SK-N-SH (cell line): ENCODE measurements at regions not wholly inside any gene's neighbourhood (a gene's known extent, or its start where the extent isn't known, plus 50 kb on each side); places are given as distances from the start of the nearest gene placed in this dataset.

Experiments used
- CTCF ChIA-PET: fragments of 300-600, 350-600 bp; formaldehyde crosslinking; extraction: SDS; loops from one replicate; lab custom pipeline; 2021; lab: Yijun Ruan, JAX
- POLR2A ChIA-PET: fragments of 350-600 bp; sonication (Branson Sonifier 250); formaldehyde crosslinking; extraction: SDS; loops from one replicate; lab custom pipeline; 2020; ENCODE audit warnings: antibody characterized with exemption, inconsistent platforms; lab: Yijun Ruan, JAX
- DNase-seq: peaks from one replicate; pipeline ENCODE4 v3.0.0; 2012
- H2AFZ ChIP-seq: fragments of 200-600 bp; sonication (generic); 2 replicates; pipeline ENCODE4 v1.8.1; 2016; ENCODE audit warnings: antibody characterized with exemption, mild to moderate bottlenecking, low read depth
- H3F3A ChIP-seq: fragments of 200-600 bp; sonication (generic); replicated peaks from 2 replicates; pipeline ENCODE3; 2016; ENCODE audit warnings: antibody characterized with exemption, mild to moderate bottlenecking; ENCODE audit not compliant: insufficient read depth
- H3K27ac ChIP-seq, 2 experiments: fragments of 200-500 bp in 1 of 2; fragments of 200-600 bp in 1 of 2; sonication (Bioruptor generic) in 1 of 2; sonication (generic), shearing (Covaris generic) in 1 of 2; 2 replicates each; pipeline versions ENCODE4 v1.5.1 to v1.6.1; 2014 to 2016; ENCODE audit warnings: low read depth in 2 of 2, inconsistent platforms in 1 of 2, low read length in 1 of 2, mild to moderate bottlenecking in 1 of 2, mixed read lengths in 1 of 2
- H3K27me3 ChIP-seq: fragments of 200-600 bp; sonication (generic), shearing (Covaris generic); 2 replicates; pipeline ENCODE4 v1.6.1; 2016; ENCODE audit warnings: mixed run types; ENCODE audit not compliant: insufficient read depth
- H3K36me3 ChIP-seq, 2 experiments: fragments of 200-500 bp in 1 of 2; fragments of 200-600 bp in 1 of 2; sonication (Bioruptor generic) in 1 of 2; sonication (generic) in 1 of 2; replicated peaks in 1 of 2; 2 replicates each; pipeline versions ENCODE3 to v1.5.1; 2014 to 2016; ENCODE audit warnings: low read length in 1 of 2, mild to moderate bottlenecking in 1 of 2; ENCODE audit not compliant: insufficient read depth in 2 of 2, control insufficient read depth in 1 of 2
- H3K4me1 ChIP-seq, 2 experiments: fragments of 200-500 bp in 1 of 2; fragments of 200-600 bp in 1 of 2; sonication (Bioruptor generic) in 1 of 2; sonication (generic), shearing (Covaris generic) in 1 of 2; 2 replicates each; pipeline versions ENCODE4 v1.5.1 to v1.6.1; 2014 to 2016; ENCODE audit warnings: low read depth in 1 of 2, low read length in 1 of 2, mixed run types in 1 of 2; ENCODE audit not compliant: insufficient read depth in 2 of 2, control insufficient read depth in 1 of 2
- H3K4me2 ChIP-seq: fragments of 200-600 bp; sonication (generic), shearing (Covaris generic); 2 replicates; pipeline ENCODE4 v1.6.1; 2017; ENCODE audit warnings: mixed run types
- H3K4me3 ChIP-seq, 2 experiments: fragments of 200-500 bp in 1 of 2; fragments of 200-600 bp in 1 of 2; sonication (Bioruptor generic) in 1 of 2; sonication (generic), shearing (Covaris generic) in 1 of 2; 2 replicates each; pipeline versions ENCODE4 v1.5.1 to v1.8.1; 2014 to 2016; ENCODE audit warnings: low read depth in 2 of 2, inconsistent platforms in 1 of 2, low read length in 1 of 2, mild to moderate bottlenecking in 1 of 2, mixed read lengths in 1 of 2, moderate library complexity in 1 of 2
- H3K79me2 ChIP-seq: fragments of 200-600 bp; sonication (generic); 2 replicates; pipeline ENCODE4 v1.8.1; 2017; ENCODE audit warnings: mild to moderate bottlenecking; ENCODE audit not compliant: insufficient read depth
- H3K9ac ChIP-seq: fragments of 200-600 bp; sonication (generic); 2 replicates; pipeline ENCODE4 v1.6.1; 2017; ENCODE audit warnings: mixed run types
- H3K9me2 ChIP-seq: fragments of 200-600 bp; sonication (generic); 2 replicates; pipeline ENCODE4 v1.6.1; 2017; ENCODE audit warnings: mixed run types
- H3K9me3 ChIP-seq: fragments of 200-600 bp; sonication (generic); 2 replicates; pipeline ENCODE4 v1.6.1; 2017; ENCODE audit warnings: mixed run types, mild to moderate bottlenecking, moderate library complexity
- H4K20me1 ChIP-seq: fragments of 200-600 bp; sonication (generic); 2 replicates; pipeline ENCODE4 v1.6.1; 2017; ENCODE audit warnings: mild to moderate bottlenecking, mixed run types; ENCODE audit not compliant: insufficient read depth
- CTCF ChIP-seq: fragments of 200-600 bp; sonication (generic); IDR thresholded peaks from 2 replicates; pipeline ENCODE4 v1.6.1; 2017; ENCODE audit warnings: antibody characterized with exemption, mild to moderate bottlenecking, moderate library complexity
- EP300 ChIP-seq, 2 experiments: IDR thresholded peaks; 2 replicates each; pipeline versions ENCODE4 v1.4.0 to v1.6.1; 2012; ENCODE audit warnings: borderline replicate concordance in 1 of 2, low read depth in 1 of 2, low read length in 1 of 2
- FOXJ3 ChIP-seq: sonication (generic); formaldehyde crosslinking; IDR thresholded peaks from 2 replicates; pipeline ENCODE4 v1.5.1; 2020; ENCODE audit warnings: mild to moderate bottlenecking, missing genetic modification reagents
- FOXM1 ChIP-seq: IDR thresholded peaks from 2 replicates; pipeline ENCODE4 v1.4.0; 2012; ENCODE audit warnings: low read depth, mild to moderate bottlenecking
- GABPA ChIP-seq: IDR thresholded peaks from 2 replicates; pipeline ENCODE4 v1.4.0; 2012; ENCODE audit warnings: low read depth, mild to moderate bottlenecking
- GATA2 ChIP-seq: sonication (generic); formaldehyde crosslinking; IDR thresholded peaks from 2 replicates; pipeline ENCODE4 v1.5.0; 2020; ENCODE audit warnings: mild to moderate bottlenecking, missing genetic modification reagents
- MAX ChIP-seq: IDR thresholded peaks from 2 replicates; pipeline ENCODE4 v1.4.0; 2012; ENCODE audit warnings: low read depth
- POLR2AphosphoS5 ChIP-seq: IDR thresholded peaks from 2 replicates; pipeline ENCODE4 v1.6.1; 2012; ENCODE audit warnings: low read depth, low read length
- RCOR1 ChIP-seq: fragments of 150-350 bp; IDR thresholded peaks from 2 replicates; pipeline ENCODE4 v1.6.1; 2017; ENCODE audit warnings: antibody characterized with exemption, low read length
- REST ChIP-seq: IDR thresholded peaks from 2 replicates; pipeline ENCODE4 v1.6.1; 2012; ENCODE audit warnings: mild to moderate bottlenecking, low read depth, low read length, moderate library complexity
- RFX5 ChIP-seq: IDR thresholded peaks from 2 replicates; pipeline ENCODE4 v1.6.1; 2012; ENCODE audit warnings: mild to moderate bottlenecking, improper control_type of control experiment, low read length
- TCF12 ChIP-seq: IDR thresholded peaks from 2 replicates; pipeline ENCODE4 v1.4.0; 2012
- USF2 ChIP-seq: fragments of 150-350 bp; IDR thresholded peaks from 2 replicates; pipeline ENCODE4 v1.6.1; 2017; ENCODE audit warnings: antibody characterized with exemption, low read length, low read depth, borderline replicate concordance
- WGBS: methylation state at CpG from one replicate; pipeline ENCODE4 v1.1.6; 2017; ENCODE audit warnings: low lambda C conversion rate; 5-methylcytosine and 5-hydroxymethylcytosine counted together

- Histone ChIP-seq H3F3A (no peaks in the 10 kb centered on the region), H3K4me3 (no peak overlapping the region), H3K9ac (no peak overlapping the region), H3K4me1 (no peaks in the 10 kb centered on the region), H3K79me2 (no peaks in the 10 kb centered on the region), H3K9me2 (no peaks in the 10 kb centered on the region), H4K20me1 (no peaks in the 10 kb centered on the region), H3K36me3 (no peaks in the 10 kb centered on the region), H2AFZ (no peak overlapping the region), H3K27ac (no peak overlapping the region), H3K4me2 (no peak overlapping the region), H3K9me3 (no peaks in the 10 kb centered on the region), H3K27me3 (no peaks in the 10 kb centered on the region)
- no peak for DNase-seq
- TF ChIP-seq EP300 (IDR thresholded peaks at IDR 0.05; ENCODE audit: borderline replicate concordance in 1 of 2, low read depth in 1 of 2, low read length in 1 of 2) (no peak), FOXM1 (no peak)
- POLR2A ChIA-PET: no interaction called here
- WGBS: 95% methylated on average over 11 of the region's 11 CpGs
- CTCF ChIA-PET: no interaction called here
Measured at GRCh38 chr12:116332705-116333380, 55.4 kb upstream of the MED13L start.

- no peaks in the 10 kb centered on the region for H3K27me3 ChIP-seq
- no peak overlapping the region for H3K9ac ChIP-seq
- no peak overlapping the region for H3K4me2 ChIP-seq
- no peaks in the 10 kb centered on the region for H3F3A ChIP-seq
- POLR2A ChIA-PET: no interaction called here
- H3K4me1 ChIP-seq: no peaks in the 10 kb centered on the region
- no peaks in the 10 kb centered on the region for H3K36me3 ChIP-seq
- H4K20me1 ChIP-seq: no peaks in the 10 kb centered on the region
- no peak for DNase-seq
- CTCF ChIA-PET: no interaction called here
- TF ChIP-seq POLR2AphosphoS5 (no peak), GABPA (no peak), REST (no peak), CTCF (no peak), MAX (no peak), GATA2 (no peak), USF2 (no peak), FOXJ3 (CRISPR knock-in tag) (no peak), RCOR1 (no peak), TCF12 (no peak), RFX5 (no peak)
- no peaks in the 10 kb centered on the region for H3K9me2 ChIP-seq
- no peak overlapping the region for H3K4me3 ChIP-seq
- no peak overlapping the region for H3K27ac ChIP-seq
- 85% methylated on average over 5 of the region's 5 CpGs for WGBS
- no peaks in the 10 kb centered on the region for H3K79me2 ChIP-seq
- H2AFZ ChIP-seq: no peak overlapping the region
- H3K9me3 ChIP-seq: no peaks in the 10 kb centered on the region
Measured at GRCh38 chr12:116333402-116333801, 55.9 kb upstream of the MED13L start.
